GM12878 (cell line): ENCODE measurements at regions not wholly inside any gene's neighbourhood (a gene's known extent, or its start where the extent isn't known, plus 50 kb on each side); places are given as distances from the start of the nearest gene placed in this dataset.

Experiments used
- ATAC-seq: fragments of 200-7000 bp; cut with Tn5 transposase; 3 replicates; pipeline ENCODE4 v1.9.1; 2020; ENCODE audit warnings: mild to moderate bottlenecking, moderate library complexity
- BruUV-seq: library from RNA; stranded (reverse); fragments of 400-500 nt; replicated peaks from 2 replicates; lab custom pipeline; 2021; lab: Mats Ljungman, UMichigan
- CTCF ChIA-PET: fragments of 300-600 bp; sonication (Branson Sonifier 250); formaldehyde crosslinking; extraction: SDS; loops from one replicate; lab custom pipeline; 2021; ENCODE audit warnings: inconsistent platforms; lab: Yijun Ruan, JAX
- POLR2A ChIA-PET: fragments of 350-600 bp; formaldehyde crosslinking; extraction: SDS; loops from one replicate; lab custom pipeline; 2021; ENCODE audit warnings: inconsistent platforms; lab: Charles Lee
- RAD21 ChIA-PET: fragments of 300-600 bp; sonication (Branson Sonifier 250); formaldehyde crosslinking; loops from one replicate; lab custom pipeline; 2023; ENCODE audit warnings: antibody characterized with exemption; ENCODE audit not compliant: unreplicated experiment; lab: Charles Lee
- SMC1A ChIA-PET: fragments of 300-600 bp; sonication (Branson Sonifier 250); formaldehyde crosslinking; loops from one replicate; lab custom pipeline; 2023; ENCODE audit not compliant: unreplicated experiment, uncharacterized antibody; lab: Charles Lee
- DNase-seq: peaks from one replicate; pipeline ENCODE4 v3.0.0-alpha.2; 2011; ENCODE audit warnings: low read depth, low spot score
- FAIRE-seq: peaks from 3 replicates; lab custom pipeline; 2011; peaks lifted over from hg19 to GRCh38; lab: Jason Lieb, UNC
- H2AFZ ChIP-seq: 2 replicates; pipeline ENCODE4 v1.6.0; 2011; ENCODE audit warnings: low read depth, low read length, control low read depth; ENCODE audit not compliant: control insufficient read depth
- H3K27ac ChIP-seq: 2 replicates; pipeline ENCODE4 v1.5.1; 2011; ENCODE audit warnings: control low read depth; ENCODE audit not compliant: control insufficient read depth, insufficient read depth
- H3K27me3 ChIP-seq, 2 experiments: replicated peaks in 1 of 2; 2 replicates each; pipeline versions ENCODE4 v1.6.0 to v1.6.1; 2011; ENCODE audit warnings: low read length in 1 of 2; ENCODE audit not compliant: control insufficient read depth in 2 of 2, insufficient read depth in 2 of 2
- H3K36me3 ChIP-seq, 2 experiments: 2 replicates each; pipeline ENCODE4 v1.5.1; 2011; ENCODE audit warnings: low read length in 1 of 2; ENCODE audit not compliant: control insufficient read depth in 2 of 2, insufficient read depth in 2 of 2
- H3K4me1 ChIP-seq: 2 replicates; pipeline ENCODE4 v1.6.1; 2011; ENCODE audit warnings: mild to moderate bottlenecking, low read length, moderate library complexity, mixed read lengths; ENCODE audit not compliant: control insufficient read depth, insufficient read depth
- H3K4me2 ChIP-seq: 2 replicates; pipeline ENCODE4 v1.6.0; 2011; ENCODE audit warnings: control low read depth; ENCODE audit not compliant: control insufficient read depth, insufficient read depth
- H3K4me3 ChIP-seq: fragments of 200-600 bp; sonication (generic); 2 replicates; pipeline ENCODE4 v1.5.1; 2016
- H3K79me2 ChIP-seq: 2 replicates; pipeline ENCODE4 v1.6.0; 2011; ENCODE audit warnings: low read length; ENCODE audit not compliant: control insufficient read depth, insufficient read depth
- H3K9ac ChIP-seq: 2 replicates; pipeline ENCODE4 v1.8.0; 2011; ENCODE audit warnings: low read length, control low read depth, mixed read lengths; ENCODE audit not compliant: control insufficient read depth, insufficient read depth
- H3K9me3 ChIP-seq: replicated peaks from 3 replicates; pipeline ENCODE4 v1.5.1; 2011; ENCODE audit warnings: mild to moderate bottlenecking, low read length; ENCODE audit not compliant: control insufficient read depth, insufficient read depth
- H4K20me1 ChIP-seq: 2 replicates; pipeline ENCODE4 v1.6.0; 2011; ENCODE audit not compliant: control insufficient read depth, insufficient read depth
- CBX3 ChIP-seq: fragments of 200-600 bp; sonication (generic); IDR thresholded peaks from 2 replicates; pipeline ENCODE4 v1.6.1; 2016; ENCODE audit warnings: low read depth, borderline replicate concordance
- CBX5 ChIP-seq: sonication (generic); IDR thresholded peaks from 2 replicates; pipeline ENCODE4 v1.6.1; 2016; ENCODE audit warnings: low read depth, moderate library complexity, mild to moderate bottlenecking, inconsistent platforms
- DPF2 ChIP-seq: fragments of 450-650 bp; IDR thresholded peaks from 2 replicates; pipeline ENCODE4 v1.6.1; 2017; ENCODE audit warnings: mild to moderate bottlenecking
- GATAD2B ChIP-seq: fragments of 450-650 bp; conservative IDR thresholded peaks from 2 replicates; pipeline ENCODE4 v1.6.1; 2017; ENCODE audit warnings: low read depth, mild to moderate bottlenecking, moderate library complexity
- IKZF2 ChIP-seq, 2 experiments: fragments of 450-650 bp; IDR thresholded peaks; 2 replicates each; pipeline ENCODE4 v1.6.1; 2017; ENCODE audit warnings: mild to moderate bottlenecking in 2 of 2, moderate library complexity in 2 of 2
- MTA3 ChIP-seq: IDR thresholded peaks from 2 replicates; pipeline ENCODE4 v1.6.1; 2012; ENCODE audit warnings: low read length, inconsistent platforms, borderline replicate concordance
- MXI1 ChIP-seq: fragments of 150-350 bp; IDR thresholded peaks from 2 replicates; pipeline ENCODE4 v1.6.1; 2011; ENCODE audit warnings: low read depth, mild to moderate bottlenecking, inconsistent platforms, low read length, improper control_type of control experiment
- NR2C1 ChIP-seq: fragments of 450-650 bp; IDR thresholded peaks from 2 replicates; pipeline ENCODE4 v1.6.1; 2017; ENCODE audit warnings: antibody characterized with exemption, mild to moderate bottlenecking, moderate library complexity
- RAD51 ChIP-seq: fragments of 450-650 bp; IDR thresholded peaks from 2 replicates; pipeline ENCODE4 v1.6.1; 2016; ENCODE audit warnings: moderate library complexity, mild to moderate bottlenecking, inconsistent platforms
- RB1 ChIP-seq: fragments of 450-650 bp; formaldehyde crosslinking; IDR thresholded peaks from 2 replicates; pipeline ENCODE4 v1.6.1; 2017; ENCODE audit warnings: mild to moderate bottlenecking, borderline replicate concordance
- SMARCA5 ChIP-seq: fragments of 450-650 bp; IDR thresholded peaks from 2 replicates; pipeline ENCODE4 v1.6.1; 2017; ENCODE audit warnings: mild to moderate bottlenecking
- SP1 ChIP-seq: IDR thresholded peaks from one replicate; pipeline ENCODE4 v1.6.1; 2011; ENCODE audit warnings: low read depth, low read length
- STAT1 ChIP-seq: fragments of 450-650 bp; conservative IDR thresholded peaks from 2 replicates; pipeline ENCODE4 v1.6.1; 2014; ENCODE audit warnings: antibody characterized with exemption, mild to moderate bottlenecking
- WGBS: methylation state at CpG from one replicate; pipeline ENCODE4 v1.1.6; 2016; ENCODE audit warnings: low lambda C conversion rate; ENCODE audit not compliant: insufficient replicate concordance, insufficient coverage; ENCODE audit errors: missing lambda C conversion rate; 5-methylcytosine and 5-hydroxymethylcytosine counted together
- in situ Hi-C: fragments of 300-500 bp; cut with MboI; formaldehyde crosslinking; loops from 9 replicates; pipeline ENCODE4 v1.14.3; 2018; ENCODE audit warnings: mixed read lengths
- intact Hi-C: fragments of 100-400 bp; cut with micrococcal nuclease; formaldehyde crosslinking; loops from one replicate; pipeline ENCODE4 v1.14.2; 2022; ENCODE audit not compliant: unreplicated experiment
- TF ChIP-seq, protein P1 (sequence below): IDR thresholded peaks from 2 replicates; pipeline ENCODE4 v1.6.1; 2012; ENCODE audit warnings: low read depth, low read length, improper control_type of control experiment
- TF ChIP-seq, protein P2 (sequence below): IDR thresholded peaks from 2 replicates; pipeline ENCODE4 v1.6.1; 2011; ENCODE audit warnings: borderline replicate concordance, low read depth, mild to moderate bottlenecking, moderate library complexity, low read length; ENCODE audit not compliant: insufficient read depth, poor library complexity, severe bottlenecking
- TF ChIP-seq, protein P3 (sequence below), 3 experiments: IDR thresholded peaks in 2 of 3; conservative IDR thresholded peaks in 1 of 3; 2 replicates each; pipeline ENCODE4 v1.5.1; 2011; ENCODE audit warnings: low read depth in 3 of 3, low read length in 3 of 3, mild to moderate bottlenecking in 3 of 3, control low read depth in 2 of 3, moderate library complexity in 2 of 3, inconsistent platforms in 1 of 3, mixed read lengths in 1 of 3; ENCODE audit not compliant: control insufficient read depth in 2 of 3, insufficient read depth in 1 of 3; ENCODE audit errors: extremely low read depth in 1 of 3

DNA sequence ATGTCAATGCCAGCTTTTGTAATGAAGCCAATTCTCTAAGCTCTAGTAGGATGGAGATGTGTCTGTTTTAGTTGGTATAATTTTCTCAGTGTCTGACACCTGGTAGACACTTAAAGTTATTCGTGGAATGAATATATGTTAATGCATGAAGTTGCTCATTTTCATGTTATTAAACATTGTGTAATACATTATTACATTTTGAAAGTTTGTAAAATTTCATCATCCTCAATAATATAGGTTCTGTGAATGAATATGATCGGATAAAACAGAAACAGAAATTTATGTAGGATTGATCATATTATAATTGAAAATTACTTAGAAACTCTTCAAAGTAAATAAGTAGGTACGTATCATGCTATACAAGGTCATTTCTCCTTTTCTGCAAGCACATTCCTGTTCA lies 625.3 kb downstream of the PLA2G4A start:
- Histone ChIP-seq H3K9ac (no peak overlapping the region), H3K27ac (no peak overlapping the region), H3K27me3 (no peaks in the 10 kb centered on the region), H3K4me3 (no peak overlapping the region), H3K36me3 (no peaks in the 10 kb centered on the region), H3K4me1 (no peaks in the 10 kb centered on the region), H3K79me2 (no peaks in the 10 kb centered on the region), H3K9me3 (no peaks in the 10 kb centered on the region), H3K4me2 (no peak overlapping the region), H4K20me1 (no peaks in the 10 kb centered on the region), H2AFZ (no peak overlapping the region)
- no TSS peak for BruUV-seq
- ChIA-PET SMC1A (interaction anchor here (1.0 to 1.1 kb wide), 2 partner anchors 9 kb away, joined by 3 to 4 read pairs; no protein-coding TSS in a partner anchor), RAD21 (no interaction called here), POLR2A (interaction anchor here (1.0 kb wide), 1 partner anchor 8 kb away, joined by 3 read pairs; no protein-coding TSS in a partner anchor), CTCF (no interaction called here)
- 11% methylated on average over 3 of the region's 3 CpGs for WGBS
- intact Hi-C loops = no loop called here
- in situ Hi-C loops = no loop called here
- FAIRE-seq (no peak), ATAC-seq (no peak), DNase-seq (no peak)
- no peak for TF ChIP-seq STAT1
- TF ChIP-seq RAD51 = no peak
- TF ChIP-seq SP1 = no peak
- no peak for TF ChIP-seq MTA3
- TF ChIP-seq, protein P1, sequence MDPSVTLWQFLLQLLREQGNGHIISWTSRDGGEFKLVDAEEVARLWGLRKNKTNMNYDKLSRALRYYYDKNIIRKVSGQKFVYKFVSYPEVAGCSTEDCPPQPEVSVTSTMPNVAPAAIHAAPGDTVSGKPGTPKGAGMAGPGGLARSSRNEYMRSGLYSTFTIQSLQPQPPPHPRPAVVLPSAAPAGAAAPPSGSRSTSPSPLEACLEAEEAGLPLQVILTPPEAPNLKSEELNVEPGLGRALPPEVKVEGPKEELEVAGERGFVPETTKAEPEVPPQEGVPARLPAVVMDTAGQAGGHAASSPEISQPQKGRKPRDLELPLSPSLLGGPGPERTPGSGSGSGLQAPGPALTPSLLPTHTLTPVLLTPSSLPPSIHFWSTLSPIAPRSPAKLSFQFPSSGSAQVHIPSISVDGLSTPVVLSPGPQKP = no peak
- no peak for TF ChIP-seq NR2C1
- TF ChIP-seq, protein P2, sequence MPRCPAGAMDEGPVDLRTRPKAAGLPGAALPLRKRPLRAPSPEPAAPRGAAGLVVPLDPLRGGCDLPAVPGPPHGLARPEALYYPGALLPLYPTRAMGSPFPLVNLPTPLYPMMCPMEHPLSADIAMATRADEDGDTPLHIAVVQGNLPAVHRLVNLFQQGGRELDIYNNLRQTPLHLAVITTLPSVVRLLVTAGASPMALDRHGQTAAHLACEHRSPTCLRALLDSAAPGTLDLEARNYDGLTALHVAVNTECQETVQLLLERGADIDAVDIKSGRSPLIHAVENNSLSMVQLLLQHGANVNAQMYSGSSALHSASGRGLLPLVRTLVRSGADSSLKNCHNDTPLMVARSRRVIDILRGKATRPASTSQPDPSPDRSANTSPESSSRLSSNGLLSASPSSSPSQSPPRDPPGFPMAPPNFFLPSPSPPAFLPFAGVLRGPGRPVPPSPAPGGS = no peak
- no peak for TF ChIP-seq RB1
- TF ChIP-seq MXI1 = no peak
- TF ChIP-seq DPF2 = no peak
- no peak for TF ChIP-seq IKZF2 (IDR thresholded peaks at IDR 0.05)
- no peak for TF ChIP-seq SMARCA5
- TF ChIP-seq CBX5 = no peak
- TF ChIP-seq GATAD2B = no peak
- TF ChIP-seq, protein P3, sequence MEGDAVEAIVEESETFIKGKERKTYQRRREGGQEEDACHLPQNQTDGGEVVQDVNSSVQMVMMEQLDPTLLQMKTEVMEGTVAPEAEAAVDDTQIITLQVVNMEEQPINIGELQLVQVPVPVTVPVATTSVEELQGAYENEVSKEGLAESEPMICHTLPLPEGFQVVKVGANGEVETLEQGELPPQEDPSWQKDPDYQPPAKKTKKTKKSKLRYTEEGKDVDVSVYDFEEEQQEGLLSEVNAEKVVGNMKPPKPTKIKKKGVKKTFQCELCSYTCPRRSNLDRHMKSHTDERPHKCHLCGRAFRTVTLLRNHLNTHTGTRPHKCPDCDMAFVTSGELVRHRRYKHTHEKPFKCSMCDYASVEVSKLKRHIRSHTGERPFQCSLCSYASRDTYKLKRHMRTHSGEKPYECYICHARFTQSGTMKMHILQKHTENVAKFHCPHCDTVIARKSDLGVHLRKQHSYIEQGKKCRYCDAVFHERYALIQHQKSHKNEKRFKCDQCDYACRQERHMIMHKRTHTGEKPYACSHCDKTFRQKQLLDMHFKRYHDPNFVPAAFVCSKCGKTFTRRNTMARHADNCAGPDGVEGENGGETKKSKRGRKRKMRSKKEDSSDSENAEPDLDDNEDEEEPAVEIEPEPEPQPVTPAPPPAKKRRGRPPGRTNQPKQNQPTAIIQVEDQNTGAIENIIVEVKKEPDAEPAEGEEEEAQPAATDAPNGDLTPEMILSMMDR (IDR thresholded peaks at IDR 0.05 in 2 of 3, conservative IDR thresholded peaks at IDR 0.05 in 1 of 3; ENCODE audit: control insufficient read depth in 2 of 3, extremely low read depth in 1 of 3, insufficient read depth in 1 of 3, low read depth in 3 of 3, low read length in 3 of 3) = no peak
- no peak for TF ChIP-seq CBX3
